Right atrium auricular region (tissue), 2 donors: ENCODE measurements at regions not wholly inside any gene's neighbourhood (a gene's known extent, or its start where the extent isn't known, plus 50 kb on each side); places are given as distances from the start of the nearest gene placed in this dataset.
"Not testable (repeated sequence)": the region's sequence is repeated elsewhere in the genome, so short reads cannot be mapped to it uniquely, and the experiment has no call there.

ENCODE experiments used
- DNase-seq: peaks from one replicate; pipeline ENCODE4 v3.0.0-alpha.2; 2019; ENCODE audit warnings: low spot score
- H3K27ac ChIP-seq, 2 donors: fragments of 200-600 bp; sonication (generic); 1 replicate in 1 of 2; 2 replicates in 1 of 2; pipeline ENCODE4 v1.5.1; 2016 to 2019
- H3K27me3 ChIP-seq, 2 donors: fragments of 200-600 bp; sonication (generic); one replicate each; pipeline versions ENCODE4 v1.5.1 to v1.6.0; 2017 to 2019
- H3K36me3 ChIP-seq: fragments of 200-600 bp; sonication (generic); one replicate; pipeline ENCODE4 v1.5.1; 2016
- H3K4me1 ChIP-seq, 2 donors: fragments of 200-600 bp; sonication (generic); one replicate each; pipeline versions ENCODE4 v1.5.1 to v1.6.0; 2017 to 2019
- H3K4me3 ChIP-seq, 2 donors: fragments of 200-600 bp; sonication (generic); 1 replicate in 1 of 2; 2 replicates in 1 of 2; pipeline ENCODE4 v1.5.1; 2017 to 2019; ENCODE audit warnings: mild to moderate bottlenecking in 1 of 2, moderate library complexity in 1 of 2
- H3K9me3 ChIP-seq, 2 donors: fragments of 200-600 bp; sonication (generic); one replicate each; pipeline ENCODE4 v1.5.1; 2019
- TF ChIP-seq, protein P1 (sequence below), 2 donors: fragments of 200-600 bp; sonication (generic); IDR thresholded peaks; one replicate each; pipeline ENCODE4 v1.5.1; 2019; ENCODE audit warnings: antibody characterized with exemption in 2 of 2

DNA sequence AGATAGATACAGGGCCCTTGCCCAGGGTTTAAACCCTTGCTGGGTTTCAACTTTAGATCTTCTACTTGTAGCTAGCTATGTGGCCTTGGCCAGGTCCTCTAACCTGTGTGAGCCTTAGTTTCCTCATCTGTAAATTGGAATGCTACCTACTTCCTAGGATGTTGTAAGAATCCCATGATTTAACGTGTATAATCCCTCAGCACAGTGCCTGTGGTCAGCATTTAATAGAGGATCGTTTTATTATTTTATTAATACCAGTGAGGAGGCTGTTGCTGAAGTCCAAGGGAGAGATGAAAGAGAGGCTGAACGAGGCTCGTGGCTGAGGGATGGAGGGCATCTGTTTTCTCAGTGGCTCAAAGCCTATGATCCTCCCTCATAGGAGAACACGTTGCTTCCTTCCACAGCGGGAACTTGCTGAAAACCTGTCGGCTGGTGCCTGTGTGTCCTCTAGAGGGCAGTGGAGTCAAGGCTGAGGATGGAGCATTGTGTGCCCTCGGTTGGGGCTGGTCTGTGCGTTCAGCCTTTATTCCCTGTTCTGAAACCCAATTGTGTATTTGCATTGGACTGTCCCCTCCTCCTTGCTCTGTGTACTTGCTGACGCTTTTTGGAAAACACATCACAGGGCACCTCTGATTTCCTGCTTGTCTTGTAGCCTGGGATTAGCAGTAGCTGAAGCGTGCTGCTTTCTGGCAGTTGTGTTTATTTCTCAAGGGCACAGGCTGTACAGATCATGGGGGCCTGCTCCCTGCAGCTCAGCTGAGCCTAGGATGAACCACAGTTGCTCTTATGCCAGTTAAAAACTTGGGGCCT, 104.3 kb downstream of the PROP1 start:
- H3K27me3 ChIP-seq, H3K36me3 ChIP-seq, H3K27ac ChIP-seq, H3K4me1 ChIP-seq, DNase-seq, H3K9me3 ChIP-seq, H3K4me3 ChIP-seq: not testable (repeated sequence)
- TF ChIP-seq, protein P1, sequence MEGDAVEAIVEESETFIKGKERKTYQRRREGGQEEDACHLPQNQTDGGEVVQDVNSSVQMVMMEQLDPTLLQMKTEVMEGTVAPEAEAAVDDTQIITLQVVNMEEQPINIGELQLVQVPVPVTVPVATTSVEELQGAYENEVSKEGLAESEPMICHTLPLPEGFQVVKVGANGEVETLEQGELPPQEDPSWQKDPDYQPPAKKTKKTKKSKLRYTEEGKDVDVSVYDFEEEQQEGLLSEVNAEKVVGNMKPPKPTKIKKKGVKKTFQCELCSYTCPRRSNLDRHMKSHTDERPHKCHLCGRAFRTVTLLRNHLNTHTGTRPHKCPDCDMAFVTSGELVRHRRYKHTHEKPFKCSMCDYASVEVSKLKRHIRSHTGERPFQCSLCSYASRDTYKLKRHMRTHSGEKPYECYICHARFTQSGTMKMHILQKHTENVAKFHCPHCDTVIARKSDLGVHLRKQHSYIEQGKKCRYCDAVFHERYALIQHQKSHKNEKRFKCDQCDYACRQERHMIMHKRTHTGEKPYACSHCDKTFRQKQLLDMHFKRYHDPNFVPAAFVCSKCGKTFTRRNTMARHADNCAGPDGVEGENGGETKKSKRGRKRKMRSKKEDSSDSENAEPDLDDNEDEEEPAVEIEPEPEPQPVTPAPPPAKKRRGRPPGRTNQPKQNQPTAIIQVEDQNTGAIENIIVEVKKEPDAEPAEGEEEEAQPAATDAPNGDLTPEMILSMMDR (IDR thresholded peaks at IDR 0.05), result peak in 1 of 2 donors; percentile 45

DNA sequence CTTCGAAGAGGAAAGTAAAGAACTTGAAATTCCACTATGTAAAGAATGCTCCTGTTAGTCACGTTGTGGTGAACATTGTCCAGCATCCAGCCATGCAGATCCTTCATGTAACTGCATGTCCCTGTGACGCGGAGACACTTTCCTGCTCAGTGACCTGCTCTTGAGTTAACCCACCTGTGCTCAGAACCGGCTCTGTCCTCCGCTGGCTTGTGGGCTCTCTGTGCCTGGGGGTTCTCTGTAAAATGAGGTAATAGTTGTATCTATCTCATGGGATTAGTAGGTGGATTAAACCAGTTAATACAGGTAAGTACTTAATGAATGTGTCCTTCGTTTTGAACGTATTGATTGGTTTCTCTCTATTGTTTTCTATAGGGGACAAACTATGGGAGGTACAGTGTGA, 100.6 kb upstream of the FAM153A start:
- H3K4me3 ChIP-seq, H3K27ac ChIP-seq, H3K9me3 ChIP-seq, DNase-seq, H3K27me3 ChIP-seq, H3K4me1 ChIP-seq, H3K36me3 ChIP-seq: not testable (repeated sequence)

DNA sequence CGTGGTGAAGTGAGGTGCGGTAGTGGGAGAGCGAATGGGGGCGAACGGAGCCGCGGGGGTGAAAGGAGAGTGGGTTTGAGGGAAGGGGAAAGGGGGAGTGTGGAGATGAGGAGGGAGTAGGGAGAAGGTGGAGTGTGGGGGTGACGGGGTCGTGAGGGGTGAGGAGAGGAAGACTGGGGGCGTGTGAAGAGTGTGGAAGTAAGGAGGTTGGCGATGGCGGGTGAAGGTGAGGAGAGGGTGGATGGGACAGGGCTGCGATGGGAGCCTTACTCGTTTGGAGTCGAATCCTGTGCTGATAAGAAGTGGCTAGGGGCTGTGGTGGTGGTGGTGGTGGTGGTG, 93.2 kb upstream of the FAM153A start:
- not testable (repeated sequence) for H3K9me3 ChIP-seq, DNase-seq, H3K27ac ChIP-seq, H3K4me1 ChIP-seq, H3K36me3 ChIP-seq, H3K27me3 ChIP-seq, H3K4me3 ChIP-seq

DNA sequence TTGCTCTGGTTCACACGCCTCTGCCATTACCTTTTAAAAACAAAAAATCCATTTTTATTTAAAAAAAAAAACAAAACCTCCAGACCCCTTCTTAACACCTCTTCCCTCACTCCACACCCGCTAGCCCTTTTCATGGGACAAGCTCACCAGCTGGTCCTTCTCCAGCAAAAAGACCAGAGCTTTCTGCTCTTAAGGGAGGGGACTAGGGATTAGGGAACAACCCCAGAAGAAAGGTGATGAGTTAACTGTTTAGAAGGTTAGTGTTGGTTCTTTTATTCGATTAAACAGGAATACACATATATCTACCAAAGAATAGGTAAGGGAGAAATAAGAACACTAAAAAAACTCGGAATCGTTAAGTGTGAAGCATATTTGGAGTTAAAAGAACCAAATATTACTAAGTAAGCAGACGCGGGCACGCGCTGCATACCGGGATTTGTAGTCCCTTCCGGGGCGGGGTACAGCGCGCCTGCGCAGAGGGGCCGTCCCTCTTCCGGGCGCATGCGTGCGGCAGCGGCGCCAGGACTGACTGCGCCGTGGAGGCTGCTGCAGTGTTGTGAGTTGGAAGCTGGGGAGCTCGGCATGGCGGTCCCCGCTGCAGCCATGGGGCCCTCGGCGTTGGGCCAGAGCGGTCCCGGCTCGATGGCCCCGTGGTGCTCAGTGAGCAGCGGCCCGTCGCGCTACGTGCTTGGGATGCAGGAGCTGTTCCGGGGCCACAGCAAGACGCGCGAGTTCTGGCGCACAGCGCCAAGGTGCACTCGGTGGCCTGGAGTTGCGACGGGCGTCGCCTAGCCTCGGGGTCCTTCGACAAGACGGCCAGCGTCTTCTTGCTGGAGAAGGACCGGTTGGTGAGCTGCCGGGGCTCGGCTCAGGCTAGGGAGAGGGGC, 92.6 kb upstream of the FAM153A start:
- H3K4me3 ChIP-seq, result peak overlapping the region in 1 of 2 donors; percentile 21
- not testable (repeated sequence) for DNase-seq, H3K9me3 ChIP-seq, H3K36me3 ChIP-seq, H3K27ac ChIP-seq, H3K4me1 ChIP-seq, H3K27me3 ChIP-seq

DNA sequence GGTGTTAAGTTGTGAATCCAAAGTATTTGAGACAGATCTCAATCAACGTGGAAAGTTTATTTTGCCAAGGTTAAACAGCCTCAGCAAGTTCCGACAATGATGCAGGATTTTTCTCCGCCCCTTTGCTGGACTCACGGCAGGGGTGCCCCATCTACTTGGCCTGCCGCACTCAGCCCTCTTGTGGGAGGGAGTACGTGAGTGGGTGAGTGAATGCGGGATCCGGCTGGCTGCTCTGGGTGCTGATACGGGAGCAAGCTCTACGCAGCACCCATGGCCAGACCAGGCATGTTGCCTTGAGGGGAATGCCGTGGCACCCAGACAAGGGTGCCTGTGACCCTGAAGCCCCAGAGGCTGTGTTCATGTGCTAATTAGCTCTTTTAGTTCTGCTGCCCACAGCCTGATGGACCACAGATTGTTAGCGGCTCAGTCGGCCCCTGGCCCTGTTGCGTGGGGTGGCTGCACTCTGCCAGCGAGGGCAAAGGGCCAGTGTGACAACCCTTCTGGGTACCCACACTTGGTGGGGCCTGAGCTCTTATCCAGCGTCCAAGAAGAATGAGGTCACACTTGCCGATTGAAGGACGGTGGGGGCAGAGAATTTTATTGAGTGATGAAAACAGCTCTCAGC, 81.2 kb upstream of the FAM153A start:
- not testable (repeated sequence) for H3K27me3 ChIP-seq, H3K4me3 ChIP-seq, H3K27ac ChIP-seq, H3K9me3 ChIP-seq, H3K36me3 ChIP-seq, DNase-seq, H3K4me1 ChIP-seq

DNA sequence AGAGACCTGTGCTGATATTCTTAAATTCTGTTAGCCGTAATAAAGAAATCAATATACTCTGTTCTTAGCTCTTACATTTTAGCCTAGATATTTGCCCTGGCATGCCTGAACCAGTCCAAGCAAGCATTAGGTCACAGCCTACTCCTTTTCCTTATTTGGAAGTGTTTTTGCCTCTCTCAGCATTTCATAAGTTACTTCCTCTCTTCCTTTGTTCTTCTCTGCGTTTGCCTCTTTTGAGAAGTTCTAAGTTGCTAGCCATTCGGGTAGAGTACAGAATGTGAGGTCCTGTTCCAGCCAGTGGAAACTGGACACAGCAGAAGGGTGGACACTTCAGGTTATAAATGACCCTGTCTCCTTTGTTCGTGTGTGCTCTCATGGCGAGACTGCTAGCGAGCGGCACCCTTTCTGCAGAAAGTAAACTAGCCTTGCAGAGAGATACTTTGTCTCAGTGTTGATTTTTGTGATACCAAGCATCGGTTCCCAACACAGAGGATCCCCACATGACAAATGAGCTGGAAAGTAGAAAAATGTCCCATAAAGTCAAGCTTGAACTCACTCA, 75.0 kb upstream of the FAM153A start:
- not testable (repeated sequence) for H3K4me1 ChIP-seq, H3K4me3 ChIP-seq, H3K36me3 ChIP-seq, H3K27me3 ChIP-seq, H3K9me3 ChIP-seq, DNase-seq, H3K27ac ChIP-seq

DNA sequence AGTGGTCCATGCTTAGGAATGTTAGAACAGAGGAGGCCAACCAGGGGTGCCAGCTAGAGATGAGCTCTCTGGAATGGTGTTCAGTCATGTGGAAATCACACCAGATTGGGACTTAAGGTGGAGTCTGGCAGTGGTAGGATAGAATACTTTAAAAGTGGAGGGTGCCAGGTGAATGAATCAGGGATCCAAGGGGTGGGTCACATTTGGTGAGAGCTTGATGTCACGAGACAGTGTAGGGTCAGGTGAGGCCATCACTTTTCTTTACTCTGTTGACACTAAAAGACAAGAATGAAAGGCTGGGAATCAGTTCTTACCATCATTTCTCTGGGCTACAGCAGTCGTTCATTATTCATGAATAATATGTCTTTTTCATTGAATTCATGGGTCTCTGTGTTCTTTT, 73.8 kb upstream of the FAM153A start:
- not testable (repeated sequence) for H3K27me3 ChIP-seq, H3K4me3 ChIP-seq, H3K4me1 ChIP-seq, DNase-seq, H3K9me3 ChIP-seq, H3K27ac ChIP-seq, H3K36me3 ChIP-seq

DNA sequence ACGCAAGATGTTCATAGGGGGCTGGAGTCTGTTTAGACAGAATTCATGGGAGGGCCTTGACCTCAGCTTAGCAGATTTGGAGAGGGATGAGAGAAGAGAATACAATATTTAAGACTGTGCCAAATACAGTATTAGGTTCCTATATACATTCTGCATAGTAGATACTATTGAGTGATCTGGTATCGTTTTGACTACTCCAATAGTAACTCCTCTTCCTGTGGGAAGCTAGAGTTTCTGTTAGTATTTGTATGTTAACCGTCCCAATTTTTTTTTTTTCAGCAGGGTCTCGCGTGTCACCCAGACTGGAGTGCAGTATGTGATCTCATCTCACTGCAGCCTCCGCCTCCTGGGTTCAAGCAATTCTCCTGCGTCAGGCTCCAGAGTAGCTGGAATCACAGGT, 65.2 kb upstream of the FAM153A start:
- H3K27ac ChIP-seq, DNase-seq, H3K4me1 ChIP-seq, H3K27me3 ChIP-seq, H3K9me3 ChIP-seq, H3K36me3 ChIP-seq, H3K4me3 ChIP-seq: not testable (repeated sequence)

DNA sequence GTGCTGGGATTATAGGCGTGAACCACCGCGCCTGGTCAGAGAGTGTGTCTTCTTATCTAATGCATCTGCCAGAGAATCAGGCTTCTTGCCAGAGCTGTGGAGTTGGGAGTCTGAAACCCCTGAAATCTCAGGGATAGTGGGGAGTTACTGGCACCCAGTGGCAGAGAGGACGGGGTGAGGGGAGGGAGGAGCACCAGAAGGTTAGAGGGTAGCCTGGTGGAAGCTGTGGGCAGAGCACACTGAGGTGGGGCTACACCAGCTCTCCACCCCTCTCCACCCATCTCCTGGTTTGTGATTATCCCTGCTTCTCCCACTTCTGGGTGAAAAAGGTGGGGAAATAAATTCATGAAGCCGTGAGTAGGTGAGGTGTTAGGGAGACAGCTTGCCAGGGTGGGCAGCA, 63.9 kb upstream of the FAM153A start:
- not testable (repeated sequence) for H3K36me3 ChIP-seq, H3K4me3 ChIP-seq, H3K4me1 ChIP-seq, DNase-seq, H3K9me3 ChIP-seq, H3K27ac ChIP-seq, H3K27me3 ChIP-seq

DNA sequence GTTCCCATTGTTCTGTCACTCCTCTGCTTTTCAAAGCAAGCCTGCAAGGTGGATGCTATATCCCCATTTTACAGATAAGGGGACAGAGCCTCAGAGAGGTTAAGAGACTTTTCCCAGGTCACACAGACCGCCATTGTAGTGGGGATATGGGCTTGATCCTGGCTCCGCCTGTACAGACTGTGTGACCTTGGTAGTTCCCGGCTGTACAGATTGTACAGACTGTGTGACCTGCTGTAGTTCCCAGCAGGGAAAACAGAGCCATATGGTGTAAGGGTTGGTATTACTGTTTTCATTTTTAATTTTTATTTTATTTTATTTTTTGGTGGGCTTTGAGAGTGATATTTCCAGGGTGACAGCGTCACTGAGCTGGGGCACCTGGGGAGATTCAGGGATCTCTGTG, 63.2 kb upstream of the FAM153A start:
- H3K9me3 ChIP-seq, DNase-seq, H3K27me3 ChIP-seq, H3K36me3 ChIP-seq, H3K4me1 ChIP-seq, H3K4me3 ChIP-seq, H3K27ac ChIP-seq: not testable (repeated sequence)

DNA sequence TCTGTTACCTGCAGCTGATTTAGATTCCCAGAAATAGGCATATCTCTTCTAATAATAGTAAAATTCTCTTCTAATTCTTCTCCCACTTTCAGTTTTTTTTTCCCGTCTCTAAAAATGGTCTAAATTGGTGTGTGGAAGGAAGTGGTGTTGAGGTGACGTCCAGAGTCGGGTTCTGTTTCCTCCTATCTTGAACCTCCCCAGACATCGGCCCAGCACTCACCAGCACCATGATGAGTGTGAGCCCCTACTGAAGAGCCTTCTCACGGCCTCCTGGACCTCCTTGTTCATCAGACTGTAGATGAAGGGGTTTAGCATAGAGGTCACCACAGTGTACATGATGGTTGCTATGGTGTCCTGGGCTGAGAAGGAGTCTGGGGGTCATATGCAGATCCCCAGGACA, 53.5 kb upstream of the FAM153A start:
- not testable (repeated sequence) for DNase-seq, H3K36me3 ChIP-seq, H3K9me3 ChIP-seq, H3K27me3 ChIP-seq, H3K27ac ChIP-seq, H3K4me3 ChIP-seq, H3K4me1 ChIP-seq
